SK-N-MC (cell line): ENCODE measurements at regions not wholly inside any gene's neighbourhood (a gene's known extent, or its start where the extent isn't known, plus 50 kb on each side); places are given as distances from the start of the nearest gene placed in this dataset.

Experiments
- FOXP2 ChIP-seq: optimal IDR thresholded peaks from 2 replicates; pipeline ENCODE3; 2011; ENCODE audit warnings: mild to moderate bottlenecking, moderate library complexity; ENCODE audit not compliant: insufficient read depth; ENCODE audit errors: extremely low read length, control extremely low read depth
- POLR2AphosphoS5 ChIP-seq: IDR thresholded peaks from 2 replicates; pipeline ENCODE4 v1.6.1; 2012; ENCODE audit warnings: mild to moderate bottlenecking, low read depth, low read length, borderline replicate concordance

- no peak for TF ChIP-seq FOXP2
- no peak for TF ChIP-seq POLR2AphosphoS5
Observed at GRCh38 chr17:13962716-13963240, 106.5 kb upstream of the COX10 start.
